Nephron (organoid): ENCODE measurements at regions not wholly inside any gene's neighbourhood (a gene's known extent, or its start where the extent isn't known, plus 50 kb on each side); places are given as distances from the start of the nearest gene placed in this dataset.
"Not testable (repeated sequence)": the region's sequence is repeated elsewhere in the genome, so short reads cannot be mapped to it uniquely, and the experiment has no call there.

Source experiments
- H3K27ac Mint-ChIP-seq, 3 experiments: 2 replicates each; pipeline ENCODE4 v1.8.0; 2020; ENCODE audit warnings: mixed read lengths in 3 of 3, mild to moderate bottlenecking in 2 of 3, moderate library complexity in 1 of 3
- H3K27me3 Mint-ChIP-seq: 2 replicates; pipeline ENCODE4 v1.8.0; 2021; ENCODE audit warnings: low read depth, mild to moderate bottlenecking, moderate library complexity, mixed read lengths
- H3K36me3 Mint-ChIP-seq: 2 replicates; pipeline ENCODE4 v1.8.0; 2020; ENCODE audit warnings: low read depth, mixed read lengths
- H3K4me1 Mint-ChIP-seq: 2 replicates; pipeline ENCODE4 v1.8.0; 2020; ENCODE audit warnings: mixed read lengths
- H3K4me3 Mint-ChIP-seq, 3 experiments: 2 replicates each; pipeline ENCODE4 v1.8.0; 2020; ENCODE audit warnings: mild to moderate bottlenecking in 3 of 3, mixed read lengths in 3 of 3, moderate library complexity in 2 of 3
- H3K9me3 Mint-ChIP-seq: 2 replicates; pipeline ENCODE4 v1.8.0; 2020; ENCODE audit warnings: mixed read lengths
- CTCF ChIP-seq, 3 experiments: fragments of 200-600 bp; sonication (generic); IDR thresholded peaks; one replicate each; pipeline ENCODE4 v1.5.0; 2021; ENCODE audit warnings: antibody characterized with exemption in 3 of 3; ENCODE audit not compliant: unreplicated experiment in 3 of 3

- Mint-ChIP-seq H3K4me1 (no peaks in the 10 kb centered on the region), H3K4me3 (no peak overlapping the region), H3K27ac (no peak overlapping the region), H3K36me3 (no peaks in the 10 kb centered on the region), H3K9me3 (no peaks in the 10 kb centered on the region), H3K27me3 (no peaks in the 10 kb centered on the region)
- TF ChIP-seq CTCF (IDR thresholded peaks at IDR 0.05; ENCODE audit: unreplicated experiment in 3 of 3): no peak
Observed at GRCh38 chr5:79924936-79925893, 65.8 kb downstream of the MTX3 start.

- H3K27me3 Mint-ChIP-seq: no peaks in the 10 kb centered on the region
- H3K4me1 Mint-ChIP-seq: no peaks in the 10 kb centered on the region
- no peaks in the 10 kb centered on the region for H3K36me3 Mint-ChIP-seq
- H3K4me3 Mint-ChIP-seq: no peak overlapping the region
- no peak overlapping the region for H3K27ac Mint-ChIP-seq
- H3K9me3 Mint-ChIP-seq: peaks cover 10% of the 10 kb centered on the region
- TF ChIP-seq CTCF (IDR thresholded peaks at IDR 0.05; ENCODE audit: unreplicated experiment in 3 of 3): no peak
Observed at GRCh38 chr5:79923431-79923830, 67.6 kb downstream of the MTX3 start.

GRCh38 chr5:79922626-79923025 lies 68.4 kb downstream of the MTX3 start:
- no peak overlapping the region for H3K27ac Mint-ChIP-seq
- TF ChIP-seq CTCF (IDR thresholded peaks at IDR 0.05; ENCODE audit: unreplicated experiment in 3 of 3): no peak
- H3K36me3 Mint-ChIP-seq: no peaks in the 10 kb centered on the region
- H3K27me3 Mint-ChIP-seq: no peaks in the 10 kb centered on the region
- H3K4me3 Mint-ChIP-seq: no peak overlapping the region
- no peaks in the 10 kb centered on the region for H3K4me1 Mint-ChIP-seq
- H3K9me3 Mint-ChIP-seq: peaks cover 18% of the 10 kb centered on the region

GRCh38 chr5:79907452-79907851 lies 83.6 kb downstream of the MTX3 start:
- not testable (repeated sequence) for H3K27me3 Mint-ChIP-seq, H3K4me1 Mint-ChIP-seq, H3K36me3 Mint-ChIP-seq, H3K27ac Mint-ChIP-seq, H3K4me3 Mint-ChIP-seq
- H3K9me3 Mint-ChIP-seq: peaks cover 15% of the 10 kb centered on the region

- not testable (repeated sequence) for H3K27ac Mint-ChIP-seq
Observed at GRCh38 chr5:79902571-79902970, 88.5 kb downstream of the MTX3 start.

GRCh38 chr5:79901631-79902030 lies 89.4 kb downstream of the MTX3 start:
- no peak overlapping the region for H3K27ac Mint-ChIP-seq
- H3K36me3 Mint-ChIP-seq: no peaks in the 10 kb centered on the region
- no peaks in the 10 kb centered on the region for H3K4me1 Mint-ChIP-seq
- no peak overlapping the region for H3K4me3 Mint-ChIP-seq
- H3K27me3 Mint-ChIP-seq: no peaks in the 10 kb centered on the region
- H3K9me3 Mint-ChIP-seq: peaks cover 15% of the 10 kb centered on the region
- no peak for TF ChIP-seq CTCF (IDR thresholded peaks at IDR 0.05; ENCODE audit: unreplicated experiment in 3 of 3)

More at GRCh38 chr5:79902571-79902970, 88.5 kb downstream of the MTX3 start:
- not testable (repeated sequence) for H3K4me1 Mint-ChIP-seq, H3K36me3 Mint-ChIP-seq, H3K4me3 Mint-ChIP-seq, H3K27me3 Mint-ChIP-seq
- H3K9me3 Mint-ChIP-seq: peaks cover 15% of the 10 kb centered on the region

GRCh38 chr5:79898611-79899010 lies 92.5 kb downstream of the MTX3 start:
- no peak overlapping the region for H3K27ac Mint-ChIP-seq

More at GRCh38 chr5:79898611-79899010, 92.5 kb downstream of the MTX3 start:
- H3K4me1 Mint-ChIP-seq: no peaks in the 10 kb centered on the region
- H3K4me3 Mint-ChIP-seq: no peak overlapping the region
- peaks cover 11% of the 10 kb centered on the region for H3K9me3 Mint-ChIP-seq
- H3K27me3 Mint-ChIP-seq: peaks cover 7% of the 10 kb centered on the region
- no peak for TF ChIP-seq CTCF (IDR thresholded peaks at IDR 0.05; ENCODE audit: unreplicated experiment in 3 of 3)
- no peaks in the 10 kb centered on the region for H3K36me3 Mint-ChIP-seq
